ENCODE measurements at regions not wholly inside any gene's neighbourhood (a gene's known extent, or its start where the extent isn't known, plus 50 kb on each side); places are given as distances from the start of the nearest gene placed in this dataset.

- Mint-ChIP-seq H3K9me3 (ENCODE audit: low read depth) (peaks cover 12% of the 10 kb centered on the region), H3K36me3 (no peaks in the 10 kb centered on the region), H3K4me3 (no peak overlapping the region), H3K4me1 (no peaks in the 10 kb centered on the region), H3K27me3 (no peaks in the 10 kb centered on the region), H3K27ac (no peak overlapping the region)
- ATAC-seq: no peak
- no peak for DNase-seq
- CTCF ChIA-PET: no interaction called here
Observed at GRCh38 chr11:97966901-97967300, 1053.8 kb upstream of the CNTN5 start.

GRCh38 chr11:97968071-97968470, 1052.7 kb upstream of the CNTN5 start:
- Mint-ChIP-seq H3K4me3 (no peak overlapping the region), H3K4me1 (no peaks in the 10 kb centered on the region), H3K36me3 (no peaks in the 10 kb centered on the region), H3K27ac (no peak overlapping the region), H3K27me3 (no peaks in the 10 kb centered on the region), H3K9me3 (ENCODE audit: low read depth) (peaks cover 10% of the 10 kb centered on the region)
- ATAC-seq (no peak), DNase-seq (no peak)
- CTCF ChIA-PET: no interaction called here

GRCh38 chr11:97972731-97973130, 1048.0 kb upstream of the CNTN5 start:
- CTCF ChIA-PET: no interaction called here
- Mint-ChIP-seq H3K4me3 (no peak overlapping the region), H3K27me3 (no peaks in the 10 kb centered on the region), H3K27ac (no peak overlapping the region), H3K36me3 (no peaks in the 10 kb centered on the region), H3K4me1 (no peaks in the 10 kb centered on the region), H3K9me3 (ENCODE audit: low read depth) (peaks cover 5% of the 10 kb centered on the region)
- no peak for DNase-seq
- ATAC-seq: no peak

- no peaks in the 10 kb centered on the region for H3K36me3 Mint-ChIP-seq
- H3K4me1 Mint-ChIP-seq: no peaks in the 10 kb centered on the region
- DNase-seq (no peak), ATAC-seq (no peak)
- no peaks in the 10 kb centered on the region for H3K27me3 Mint-ChIP-seq
- peaks cover 5% of the 10 kb centered on the region for H3K9me3 Mint-ChIP-seq (ENCODE audit: low read depth)
- no peak overlapping the region for H3K27ac Mint-ChIP-seq
- H3K4me3 Mint-ChIP-seq: no peak overlapping the region
- CTCF ChIA-PET: no interaction called here
Observed at GRCh38 chr11:97973352-97973857, 1047.3 kb upstream of the CNTN5 start.

- ATAC-seq: no peak
- H3K9me3 Mint-ChIP-seq (ENCODE audit: low read depth): peaks cover 4% of the 10 kb centered on the region
- H3K27ac Mint-ChIP-seq: no peak overlapping the region
- no peak for DNase-seq
- CTCF ChIA-PET: no interaction called here
- H3K4me1 Mint-ChIP-seq: no peaks in the 10 kb centered on the region
- no peaks in the 10 kb centered on the region for H3K27me3 Mint-ChIP-seq
- H3K36me3 Mint-ChIP-seq: no peaks in the 10 kb centered on the region
- no peak overlapping the region for H3K4me3 Mint-ChIP-seq
Observed at GRCh38 chr11:97974798-97975498, 1045.8 kb upstream of the CNTN5 start.

GRCh38 chr11:97977726-97978125, 1043.0 kb upstream of the CNTN5 start:
- CTCF ChIA-PET: no interaction called here

GRCh38 chr11:97979741-97980140, 1041.0 kb upstream of the CNTN5 start:
- H3K4me3 Mint-ChIP-seq: no peak overlapping the region
- H3K4me1 Mint-ChIP-seq: no peaks in the 10 kb centered on the region
- H3K27me3 Mint-ChIP-seq: no peaks in the 10 kb centered on the region
- no peaks in the 10 kb centered on the region for H3K36me3 Mint-ChIP-seq
- no peak for DNase-seq
- ATAC-seq: no peak
- H3K27ac Mint-ChIP-seq: no peak overlapping the region
- CTCF ChIA-PET: no interaction called here
- peaks cover 6% of the 10 kb centered on the region for H3K9me3 Mint-ChIP-seq (ENCODE audit: low read depth)

More at GRCh38 chr11:97977726-97978125, 1043.0 kb upstream of the CNTN5 start:
- Mint-ChIP-seq H3K4me1 (no peaks in the 10 kb centered on the region), H3K36me3 (no peaks in the 10 kb centered on the region), H3K27ac (no peak overlapping the region), H3K4me3 (no peak overlapping the region), H3K9me3 (ENCODE audit: low read depth) (peaks cover 4% of the 10 kb centered on the region), H3K27me3 (no peaks in the 10 kb centered on the region)
- no peak for DNase-seq
- no peak for ATAC-seq

GRCh38 chr11:97982512-97982911, 1038.2 kb upstream of the CNTN5 start:
- Mint-ChIP-seq H3K27me3 (no peaks in the 10 kb centered on the region), H3K36me3 (no peaks in the 10 kb centered on the region), H3K4me3 (no peak overlapping the region), H3K27ac (no peak overlapping the region), H3K9me3 (ENCODE audit: low read depth) (peaks cover 6% of the 10 kb centered on the region), H3K4me1 (no peaks in the 10 kb centered on the region)
- CTCF ChIA-PET: no interaction called here
- no peak for DNase-seq
- ATAC-seq: no peak

GRCh38 chr11:97989121-97989520, 1031.6 kb upstream of the CNTN5 start:
- no peak for ATAC-seq
- Mint-ChIP-seq H3K27me3 (no peaks in the 10 kb centered on the region), H3K36me3 (no peaks in the 10 kb centered on the region), H3K4me1 (no peaks in the 10 kb centered on the region), H3K27ac (no peak overlapping the region), H3K4me3 (no peak overlapping the region), H3K9me3 (ENCODE audit: low read depth) (peaks cover 2% of the 10 kb centered on the region)
- CTCF ChIA-PET: no interaction called here
- no peak for DNase-seq

GRCh38 chr11:97990162-97990920, 1030.4 kb upstream of the CNTN5 start:
- H3K4me3 Mint-ChIP-seq: no peak overlapping the region
- H3K4me1 Mint-ChIP-seq: no peaks in the 10 kb centered on the region
- no peak overlapping the region for H3K27ac Mint-ChIP-seq
- DNase-seq (no peak), ATAC-seq (no peak)
- CTCF ChIA-PET: no interaction called here
- H3K36me3 Mint-ChIP-seq: no peaks in the 10 kb centered on the region
- H3K9me3 Mint-ChIP-seq (ENCODE audit: low read depth): peaks cover 2% of the 10 kb centered on the region
- no peaks in the 10 kb centered on the region for H3K27me3 Mint-ChIP-seq

GRCh38 chr11:97993562-97993961, 1027.2 kb upstream of the CNTN5 start:
- H3K9me3 Mint-ChIP-seq (ENCODE audit: low read depth): peaks cover 4% of the 10 kb centered on the region
- CTCF ChIA-PET: no interaction called here
- H3K27ac Mint-ChIP-seq: no peak overlapping the region
- H3K36me3 Mint-ChIP-seq: no peaks in the 10 kb centered on the region
- H3K4me1 Mint-ChIP-seq: no peaks in the 10 kb centered on the region
- no peak overlapping the region for H3K4me3 Mint-ChIP-seq
- DNase-seq: no peak
- no peak for ATAC-seq
- no peaks in the 10 kb centered on the region for H3K27me3 Mint-ChIP-seq

- CTCF ChIA-PET: no interaction called here
- no peaks in the 10 kb centered on the region for H3K4me1 Mint-ChIP-seq
- H3K27ac Mint-ChIP-seq: no peak overlapping the region
- ATAC-seq: no peak
- H3K36me3 Mint-ChIP-seq: no peaks in the 10 kb centered on the region
- no peak overlapping the region for H3K4me3 Mint-ChIP-seq
- DNase-seq: no peak
- H3K9me3 Mint-ChIP-seq (ENCODE audit: low read depth): peaks cover 4% of the 10 kb centered on the region
- no peaks in the 10 kb centered on the region for H3K27me3 Mint-ChIP-seq
Observed at GRCh38 chr11:97995874-97996273, 1024.9 kb upstream of the CNTN5 start.

GRCh38 chr11:97996762-97997161, 1024.0 kb upstream of the CNTN5 start:
- DNase-seq: no peak

GRCh38 chr11:98003606-98004371, 1017.0 kb upstream of the CNTN5 start:
- Mint-ChIP-seq H3K36me3 (no peaks in the 10 kb centered on the region), H3K27ac (no peak overlapping the region), H3K9me3 (ENCODE audit: low read depth) (peaks cover 11% of the 10 kb centered on the region), H3K27me3 (no peaks in the 10 kb centered on the region), H3K4me1 (no peaks in the 10 kb centered on the region), H3K4me3 (no peak overlapping the region)
- no peak for DNase-seq
- ATAC-seq: no peak
- CTCF ChIA-PET: no interaction called here

More at GRCh38 chr11:97996762-97997161, 1024.0 kb upstream of the CNTN5 start:
- Mint-ChIP-seq H3K36me3 (no peaks in the 10 kb centered on the region), H3K27ac (no peak overlapping the region), H3K27me3 (no peaks in the 10 kb centered on the region), H3K4me1 (no peaks in the 10 kb centered on the region), H3K4me3 (no peak overlapping the region), H3K9me3 (ENCODE audit: low read depth) (peaks cover 4% of the 10 kb centered on the region)
- CTCF ChIA-PET: no interaction called here
- no peak for ATAC-seq

Data from activated CD8-positive, alpha-beta memory T cell treated with anti-CD3 and anti-CD28 coated beads, Interleukin-2, amount 10 ng/mL, durations not matched to agents 7 days and 5 days (primary cell).